ENCODE measurements at regions not wholly inside any gene's neighbourhood (a gene's known extent, or its start where the extent isn't known, plus 50 kb on each side); places are given as distances from the start of the nearest gene placed in this dataset.
A peak's percentile ranks its signal among the peaks of the same experiment; 100 is the strongest.

DNA sequence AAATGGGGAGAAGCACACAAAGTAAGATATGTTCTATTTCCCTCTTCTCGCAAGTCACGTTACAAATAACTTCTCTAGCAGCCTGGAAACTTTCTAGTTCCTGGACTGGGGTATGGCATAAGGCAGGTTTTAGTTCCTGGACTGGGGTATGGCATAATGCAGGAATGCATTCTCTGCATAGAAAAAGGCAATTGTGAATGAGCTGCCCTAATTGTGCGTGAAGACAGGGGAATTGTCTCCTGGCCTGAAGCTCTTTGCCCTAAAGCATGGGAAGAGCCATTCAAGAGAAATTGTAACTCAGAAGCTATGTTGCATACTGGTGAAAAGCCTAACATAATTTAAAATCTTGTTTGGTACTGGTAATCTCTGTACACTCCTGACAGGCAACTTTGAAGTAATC is 54.3 kb upstream of the CBLB start:
- Mint-ChIP-seq H3K27ac (no peak overlapping the region), H3K4me1 (no peaks in the 10 kb centered on the region), H3K27me3 (no peaks in the 10 kb centered on the region), H3K9me3 (peaks cover 0 to 6% (median 1%) of the 10 kb centered on the region in 3 donors), H3K36me3 (no peaks in the 10 kb centered on the region), H3K4me3 (no peak overlapping the region)

DNA sequence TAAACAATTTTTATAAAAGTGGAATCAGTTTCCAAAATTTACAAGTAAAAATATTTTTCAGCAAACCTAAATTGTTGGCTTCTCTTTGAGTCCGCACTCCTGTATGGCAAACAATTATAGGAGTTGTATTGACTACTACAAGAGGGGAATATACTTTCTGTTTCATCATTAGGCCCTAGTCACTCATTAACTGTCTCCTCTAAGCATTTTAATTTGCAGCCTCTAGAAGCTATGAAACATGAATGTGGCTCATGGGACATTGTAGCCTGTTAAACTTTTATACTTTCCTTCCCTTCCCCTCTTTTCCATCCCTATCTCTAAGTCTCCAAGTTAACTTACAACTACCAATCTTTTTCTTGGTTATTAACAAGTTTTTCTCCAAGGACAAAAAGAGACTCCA is 58.9 kb upstream of the CBLB start:
- H3K4me3 Mint-ChIP-seq, result no peak overlapping the region
- no peaks in the 10 kb centered on the region for H3K4me1 Mint-ChIP-seq
- no peaks in the 10 kb centered on the region for H3K9me3 Mint-ChIP-seq
- no peak overlapping the region for H3K27ac Mint-ChIP-seq
- H3K36me3 Mint-ChIP-seq, result no peaks in the 10 kb centered on the region
- no peaks in the 10 kb centered on the region for H3K27me3 Mint-ChIP-seq

DNA sequence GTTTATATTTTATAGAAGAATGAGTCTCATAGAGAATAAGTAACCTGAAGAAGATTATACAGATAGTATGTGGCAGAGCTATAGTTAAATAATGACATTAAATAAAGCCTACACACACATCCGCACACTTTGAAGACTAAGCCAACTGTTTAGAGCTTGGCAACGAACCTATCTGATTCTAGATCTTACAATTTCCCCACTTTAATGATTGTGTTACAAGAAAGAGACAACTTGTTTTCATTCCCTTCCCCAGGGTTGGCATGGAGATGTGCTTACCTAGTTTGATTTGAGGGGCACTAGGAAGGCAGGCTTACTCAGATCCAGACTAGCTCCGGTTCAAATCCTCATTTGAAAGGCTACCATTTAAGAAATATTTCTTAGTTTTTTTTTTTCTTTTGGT is 61.9 kb upstream of the CBLB start:
- Mint-ChIP-seq H3K27me3 (no peaks in the 10 kb centered on the region), H3K4me1 (peaks cover 0 to 1% (median 0%) of the 10 kb centered on the region in 3 donors), H3K27ac (no peak overlapping the region), H3K9me3 (no peaks in the 10 kb centered on the region), H3K36me3 (no peaks in the 10 kb centered on the region), H3K4me3 (no peak overlapping the region)

DNA sequence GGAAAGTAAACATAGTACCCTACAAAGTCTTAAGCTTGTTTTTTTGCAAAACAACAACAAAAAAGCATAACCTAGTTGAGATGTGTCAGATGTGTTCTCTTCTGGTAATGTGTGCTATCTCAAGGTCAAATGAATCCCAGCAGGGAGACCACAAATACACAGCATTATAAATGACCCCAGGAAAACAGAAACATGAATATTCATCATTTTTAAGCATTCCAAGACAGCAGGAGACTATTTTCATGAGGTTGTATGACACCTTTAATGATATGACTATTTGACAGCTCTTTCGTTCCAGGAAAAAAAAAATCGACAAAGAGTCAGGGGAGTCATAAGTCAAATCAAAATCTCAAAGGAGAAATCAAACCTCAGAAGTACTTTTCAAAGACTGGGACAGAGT is 62.7 kb upstream of the CBLB start:
- Mint-ChIP-seq H3K4me3 (no peak overlapping the region), H3K4me1 (peaks cover 0 to 1% (median 0%) of the 10 kb centered on the region in 3 donors), H3K27ac (no peak overlapping the region), H3K27me3 (no peaks in the 10 kb centered on the region), H3K36me3 (no peaks in the 10 kb centered on the region), H3K9me3 (no peaks in the 10 kb centered on the region)

DNA sequence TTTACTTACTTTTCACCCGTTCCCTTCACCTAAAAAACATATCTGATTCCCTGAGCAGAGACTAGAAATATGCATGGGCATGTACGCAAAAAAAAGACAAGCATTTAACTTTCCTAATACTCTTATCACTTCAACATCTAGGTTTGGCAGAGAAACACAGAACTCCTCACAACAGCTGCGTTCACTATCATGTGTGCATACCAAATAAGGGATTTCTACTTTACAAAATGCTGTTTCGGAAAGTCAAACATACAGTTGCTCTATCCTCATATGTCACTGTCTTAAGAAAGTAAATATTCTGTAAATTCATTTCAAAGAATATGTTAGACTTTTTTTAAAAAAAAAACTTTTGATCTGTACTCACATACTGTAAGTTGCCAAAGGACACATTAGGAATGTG is 65.1 kb upstream of the CBLB start:
- Mint-ChIP-seq H3K27ac (no peak overlapping the region), H3K9me3 (no peaks in the 10 kb centered on the region), H3K4me1 (peaks cover 0 to 3% (median 0%) of the 10 kb centered on the region in 3 donors), H3K36me3 (no peaks in the 10 kb centered on the region), H3K4me3 (no peak overlapping the region), H3K27me3 (no peaks in the 10 kb centered on the region)

DNA sequence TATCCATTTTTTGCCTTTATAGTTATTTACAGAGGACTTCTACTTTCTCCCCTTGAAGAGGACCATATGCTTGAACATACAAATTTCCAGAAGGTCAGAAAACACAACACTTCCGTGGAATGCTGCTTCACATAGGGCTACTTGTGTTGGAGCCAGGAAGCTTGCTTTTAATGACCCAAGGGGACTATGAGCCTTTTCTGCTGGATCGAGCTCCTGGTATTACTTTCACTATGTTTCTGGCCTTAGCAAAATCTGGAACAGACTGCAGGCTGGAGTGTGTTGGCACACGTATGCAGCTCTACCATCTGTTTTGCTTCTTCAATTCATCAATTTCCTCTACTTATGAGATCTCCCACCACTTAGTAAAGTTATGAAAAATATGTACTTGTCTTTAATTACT is 69.3 kb upstream of the CBLB start:
- H3K36me3 Mint-ChIP-seq, result no peaks in the 10 kb centered on the region
- H3K27me3 Mint-ChIP-seq, result no peaks in the 10 kb centered on the region
- no peaks in the 10 kb centered on the region for H3K9me3 Mint-ChIP-seq
- H3K27ac Mint-ChIP-seq, result no peak overlapping the region
- H3K4me3 Mint-ChIP-seq, result peak overlapping the region in 1 of 4 donors; percentile 39
- peaks cover 0 to 3% (median 0%) of the 10 kb centered on the region in 3 donors for H3K4me1 Mint-ChIP-seq

GRCh38 chr3:105938806-105939205 is 70.0 kb upstream of the CBLB start:
- no peak overlapping the region for H3K4me3 Mint-ChIP-seq
- peaks cover 0 to 3% (median 0%) of the 10 kb centered on the region in 3 donors for H3K4me1 Mint-ChIP-seq
- no peaks in the 10 kb centered on the region for H3K9me3 Mint-ChIP-seq
- no peaks in the 10 kb centered on the region for H3K27me3 Mint-ChIP-seq
- no peak overlapping the region for H3K27ac Mint-ChIP-seq
- H3K36me3 Mint-ChIP-seq, result no peaks in the 10 kb centered on the region

DNA sequence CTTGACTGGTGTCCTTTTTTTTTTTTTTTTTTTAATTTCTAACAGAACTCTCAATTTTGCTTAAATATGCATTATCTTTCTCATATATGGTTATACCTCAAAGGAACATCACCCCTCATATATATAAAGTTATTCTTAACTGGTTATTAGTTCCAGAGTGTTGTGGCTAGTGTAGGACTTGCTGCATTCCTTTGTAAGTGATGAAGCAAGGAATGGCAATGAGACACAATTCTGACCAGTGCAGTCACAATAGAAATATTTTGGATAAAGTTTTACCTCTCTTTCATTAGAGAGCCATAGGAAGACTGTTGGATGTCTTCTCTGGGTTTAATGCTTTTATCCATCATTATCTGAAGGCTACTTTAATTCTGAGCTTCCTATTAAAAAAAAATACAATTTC is 75.5 kb upstream of the CBLB start:
- no peaks in the 10 kb centered on the region for H3K4me1 Mint-ChIP-seq
- no peaks in the 10 kb centered on the region for H3K36me3 Mint-ChIP-seq
- H3K27me3 Mint-ChIP-seq, result no peaks in the 10 kb centered on the region
- H3K27ac Mint-ChIP-seq, result no peak overlapping the region
- no peak overlapping the region for H3K4me3 Mint-ChIP-seq
- H3K9me3 Mint-ChIP-seq, result no peaks in the 10 kb centered on the region

- Mint-ChIP-seq H3K4me1 (no peaks in the 10 kb centered on the region), H3K27me3 (no peaks in the 10 kb centered on the region), H3K27ac (no peak overlapping the region), H3K4me3 (no peak overlapping the region), H3K9me3 (no peaks in the 10 kb centered on the region), H3K36me3 (no peaks in the 10 kb centered on the region)
Observed at GRCh38 chr3:105944721-105945120, 75.9 kb upstream of the CBLB start.

GRCh38 chr3:105948101-105948500 is 79.3 kb upstream of the CBLB start:
- Mint-ChIP-seq H3K27me3 (no peaks in the 10 kb centered on the region), H3K4me3 (no peak overlapping the region), H3K27ac (no peak overlapping the region), H3K36me3 (no peaks in the 10 kb centered on the region), H3K4me1 (peaks cover 0 to 1% (median 0%) of the 10 kb centered on the region in 3 donors), H3K9me3 (no peaks in the 10 kb centered on the region)

DNA sequence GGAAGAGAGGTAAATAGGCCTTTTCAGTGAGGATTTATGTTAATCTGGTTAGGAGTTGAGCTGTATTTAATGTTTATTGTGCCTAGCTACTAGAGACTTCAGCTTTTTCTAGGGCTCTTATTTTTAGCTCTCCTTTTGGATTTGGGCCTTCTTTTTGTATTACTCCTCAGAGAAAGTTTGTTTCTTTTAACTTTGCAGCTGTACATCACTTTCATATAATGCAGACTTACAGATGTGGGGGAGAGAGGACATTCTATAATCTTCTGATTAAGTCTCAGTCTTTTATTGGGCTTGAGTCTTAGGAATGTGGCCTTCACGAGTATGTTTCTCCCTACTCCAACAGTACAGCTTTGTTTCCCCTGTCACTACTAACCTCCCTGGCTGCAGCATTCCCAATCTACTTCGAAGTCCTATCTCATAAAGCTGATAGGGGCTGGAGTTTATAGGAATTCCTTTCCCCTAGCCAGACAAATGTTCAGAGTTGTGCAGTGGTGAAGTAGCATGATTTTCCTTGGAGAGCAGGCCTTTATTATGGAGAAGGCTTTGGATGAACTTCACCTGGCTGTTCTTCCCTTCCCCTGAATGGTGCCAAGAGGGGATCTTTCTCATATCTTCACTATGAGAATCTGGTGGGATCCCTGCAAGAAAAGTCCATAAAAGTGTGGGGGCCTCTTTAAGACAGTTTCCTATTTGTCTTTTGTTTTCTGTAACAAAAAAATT is 82.2 kb upstream of the CBLB start:
- Mint-ChIP-seq H3K4me3 (no peak overlapping the region), H3K27me3 (no peaks in the 10 kb centered on the region), H3K36me3 (no peaks in the 10 kb centered on the region), H3K9me3 (no peaks in the 10 kb centered on the region), H3K4me1 (peaks cover 0 to 3% (median 1%) of the 10 kb centered on the region in 3 donors), H3K27ac (no peak overlapping the region)

- H3K27me3 Mint-ChIP-seq, result no peaks in the 10 kb centered on the region
- peak overlapping the region in 1 of 4 donors; percentile 7 for H3K4me3 Mint-ChIP-seq
- no peaks in the 10 kb centered on the region for H3K9me3 Mint-ChIP-seq
- H3K27ac Mint-ChIP-seq, result no peak overlapping the region
- no peaks in the 10 kb centered on the region for H3K36me3 Mint-ChIP-seq
- H3K4me1 Mint-ChIP-seq, result peaks cover 0 to 3% (median 1%) of the 10 kb centered on the region in 3 donors
Observed at GRCh38 chr3:105953831-105954230, 85.0 kb upstream of the CBLB start.

- Mint-ChIP-seq H3K4me3 (no peak overlapping the region), H3K27ac (no peak overlapping the region), H3K9me3 (no peaks in the 10 kb centered on the region), H3K27me3 (no peaks in the 10 kb centered on the region), H3K4me1 (peaks cover 1 to 5% (median 3%) of the 10 kb centered on the region in 3 donors), H3K36me3 (peaks cover 3% of the 10 kb centered on the region)
Observed at GRCh38 chr3:105956306-105956705, 87.5 kb upstream of the CBLB start.

- H3K36me3 Mint-ChIP-seq, result peaks cover 4% of the 10 kb centered on the region
- H3K27ac Mint-ChIP-seq, result no peak overlapping the region
- H3K27me3 Mint-ChIP-seq, result no peaks in the 10 kb centered on the region
- H3K9me3 Mint-ChIP-seq, result no peaks in the 10 kb centered on the region
- no peak overlapping the region for H3K4me3 Mint-ChIP-seq
- peaks cover 1 to 5% (median 1%) of the 10 kb centered on the region in 3 donors for H3K4me1 Mint-ChIP-seq
Observed at GRCh38 chr3:105957722-105958121, 88.9 kb upstream of the CBLB start.

DNA sequence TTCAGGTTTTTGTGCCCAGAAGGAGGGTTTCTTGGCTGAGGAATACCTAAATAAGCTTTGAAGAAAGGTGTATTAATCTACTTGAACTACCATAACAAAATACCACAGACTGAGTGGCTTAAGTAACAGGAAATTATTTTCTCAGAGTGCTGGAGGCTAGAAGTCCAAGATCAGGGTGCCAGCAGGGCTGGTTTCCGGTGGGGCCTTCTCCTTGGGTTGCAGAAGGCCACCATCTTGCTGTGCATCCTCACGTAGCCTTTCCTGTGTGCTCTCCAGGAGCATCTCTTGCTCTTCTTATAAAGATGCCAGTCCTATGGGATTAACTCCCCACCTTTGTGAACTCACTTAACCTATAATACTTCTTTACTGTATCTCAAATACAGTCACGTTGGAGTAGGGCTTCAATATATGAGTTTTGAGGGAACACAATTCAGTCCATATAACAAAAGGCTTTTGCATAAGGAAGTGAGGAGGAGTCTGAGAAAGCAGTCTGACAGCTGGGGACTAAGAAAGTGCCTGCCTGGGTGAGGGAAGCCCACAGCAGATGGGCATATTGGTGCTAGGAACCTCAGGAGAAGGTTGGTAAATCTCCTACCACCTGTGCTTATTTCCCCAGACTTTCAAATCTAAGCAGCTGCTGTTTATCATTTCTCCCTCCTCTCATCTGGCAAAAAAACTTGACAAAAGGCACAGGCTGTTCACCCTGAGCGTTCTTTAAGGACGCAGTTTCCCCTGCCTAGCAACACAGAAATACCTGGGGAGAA is 89.6 kb upstream of the CBLB start:
- Mint-ChIP-seq H3K27ac (no peak overlapping the region), H3K9me3 (peaks cover 0 to 3% (median 0%) of the 10 kb centered on the region in 3 donors), H3K36me3 (peaks cover 4% of the 10 kb centered on the region), H3K4me3 (no peak overlapping the region), H3K27me3 (no peaks in the 10 kb centered on the region), H3K4me1 (peaks cover 1 to 5% (median 1%) of the 10 kb centered on the region in 3 donors)

GRCh38 chr3:105959851-105960250 is 91.0 kb upstream of the CBLB start:
- Mint-ChIP-seq H3K27me3 (no peaks in the 10 kb centered on the region), H3K4me3 (no peak overlapping the region), H3K27ac (peak overlapping the region in 1 of 3 donors; percentile 35), H3K4me1 (peaks cover 1 to 5% (median 1%) of the 10 kb centered on the region in 3 donors), H3K36me3 (peaks cover 6% of the 10 kb centered on the region), H3K9me3 (peaks cover 0 to 3% (median 0%) of the 10 kb centered on the region in 3 donors)
